ENCODE measurements at regions not wholly inside any gene's neighbourhood (a gene's known extent, or its start where the extent isn't known, plus 50 kb on each side); places are given as distances from the start of the nearest gene placed in this dataset.

DNA sequence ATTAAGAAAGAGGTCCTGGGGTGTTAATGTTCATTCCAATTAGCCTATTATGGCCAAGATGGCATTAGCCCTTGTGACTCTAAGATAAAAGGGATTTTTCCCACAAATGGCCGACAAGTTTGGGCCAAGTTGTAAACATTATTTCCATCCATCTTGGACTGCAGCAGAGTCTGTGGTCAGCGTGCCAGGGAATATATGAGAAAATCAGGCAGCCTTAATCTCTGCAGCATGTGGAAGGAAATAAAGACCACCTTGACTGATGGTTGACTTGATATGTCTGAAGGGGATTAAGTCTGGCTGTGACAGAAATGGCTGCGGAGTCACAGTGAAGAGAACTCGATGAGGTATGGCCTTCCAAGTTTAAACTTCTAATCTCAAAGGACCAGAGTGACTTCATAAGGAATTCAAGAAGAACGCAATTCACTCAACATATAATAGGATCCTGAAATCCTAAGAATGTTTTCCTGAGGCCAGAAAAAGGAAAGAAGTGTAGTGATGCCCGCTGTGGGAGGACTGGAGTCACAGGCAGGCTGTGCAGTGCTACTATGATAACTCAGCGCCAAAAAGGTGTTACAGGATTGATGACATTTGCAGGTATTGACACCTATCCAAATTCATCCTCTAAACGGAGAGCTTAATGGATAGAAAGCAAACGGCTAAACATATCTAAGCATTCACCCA lies 287.1 kb downstream of the SEC61B start:
- Histone ChIP-seq H3K27ac (no peak overlapping the region), H3K9me3 (no peaks in the 10 kb centered on the region), H3K36me3 (no peaks in the 10 kb centered on the region), H3K27me3 (no peaks in the 10 kb centered on the region), H3K4me3 (no peak overlapping the region), H3K4me1 (no peaks in the 10 kb centered on the region)
- in situ Hi-C loops (cut with MboI; ENCODE audit: low sequenced_read_pairs in 4 of 4): no loop called here
- TF ChIP-seq POLR2A (IDR thresholded peaks at IDR 0.05) (no peak), CTCF (IDR thresholded peaks at IDR 0.05 in 4 of 5, conservative IDR thresholded peaks at IDR 0.05 in 1 of 5) (no peak)
- ATAC-seq (no peak), DNase-seq (no peak)
- intact Hi-C loops (cut with DNase I; ENCODE audit: low total_unique reads): no loop called here

GRCh38 chr9:99509900-99510535 lies 287.9 kb downstream of the SEC61B start:
- no peak for TF ChIP-seq POLR2A (IDR thresholded peaks at IDR 0.05)
- TF ChIP-seq CTCF (IDR thresholded peaks at IDR 0.05 in 4 of 5, conservative IDR thresholded peaks at IDR 0.05 in 1 of 5): no peak
- in situ Hi-C loops (cut with MboI; ENCODE audit: low sequenced_read_pairs in 4 of 4) (no loop called here), intact Hi-C loops (cut with DNase I; ENCODE audit: low total_unique reads) (no loop called here)
- no peak overlapping the region for H3K27ac ChIP-seq
- H3K36me3 ChIP-seq: no peaks in the 10 kb centered on the region
- H3K9me3 ChIP-seq: no peaks in the 10 kb centered on the region
- no peaks in the 10 kb centered on the region for H3K27me3 ChIP-seq
- DNase-seq: no peak
- ATAC-seq: no peak
- no peaks in the 10 kb centered on the region for H3K4me1 ChIP-seq
- H3K4me3 ChIP-seq: no peak overlapping the region

DNA sequence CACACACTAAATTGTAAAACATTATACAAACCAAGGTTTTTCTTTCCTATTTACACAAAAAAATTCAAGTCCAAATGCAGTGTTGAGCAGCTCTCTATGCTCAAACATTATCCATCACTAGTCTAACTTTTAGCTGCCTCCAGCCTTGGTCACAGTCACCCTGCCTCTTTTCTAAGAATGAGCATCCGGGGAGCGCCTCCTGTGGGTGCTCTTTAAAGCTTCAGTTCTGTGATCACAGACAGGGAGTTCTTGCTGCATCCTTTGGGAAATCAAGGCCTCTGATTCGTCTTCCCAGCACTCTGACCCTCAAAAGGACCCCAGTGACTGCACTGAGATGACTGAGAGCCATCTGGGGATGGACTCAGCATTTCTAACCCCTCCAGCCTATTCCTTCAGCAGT lies 289.6 kb downstream of the SEC61B start:
- DNase-seq (no peak), ATAC-seq (no peak)
- Histone ChIP-seq H3K4me3 (no peak overlapping the region), H3K4me1 (no peaks in the 10 kb centered on the region), H3K27me3 (no peaks in the 10 kb centered on the region), H3K27ac (no peak overlapping the region), H3K9me3 (no peaks in the 10 kb centered on the region), H3K36me3 (no peaks in the 10 kb centered on the region)
- in situ Hi-C loops (cut with MboI; ENCODE audit: low sequenced_read_pairs in 4 of 4): no loop called here
- TF ChIP-seq POLR2A (IDR thresholded peaks at IDR 0.05) (no peak), CTCF (IDR thresholded peaks at IDR 0.05 in 4 of 5, conservative IDR thresholded peaks at IDR 0.05 in 1 of 5) (no peak)
- intact Hi-C loops (cut with DNase I; ENCODE audit: low total_unique reads): no loop called here

DNA sequence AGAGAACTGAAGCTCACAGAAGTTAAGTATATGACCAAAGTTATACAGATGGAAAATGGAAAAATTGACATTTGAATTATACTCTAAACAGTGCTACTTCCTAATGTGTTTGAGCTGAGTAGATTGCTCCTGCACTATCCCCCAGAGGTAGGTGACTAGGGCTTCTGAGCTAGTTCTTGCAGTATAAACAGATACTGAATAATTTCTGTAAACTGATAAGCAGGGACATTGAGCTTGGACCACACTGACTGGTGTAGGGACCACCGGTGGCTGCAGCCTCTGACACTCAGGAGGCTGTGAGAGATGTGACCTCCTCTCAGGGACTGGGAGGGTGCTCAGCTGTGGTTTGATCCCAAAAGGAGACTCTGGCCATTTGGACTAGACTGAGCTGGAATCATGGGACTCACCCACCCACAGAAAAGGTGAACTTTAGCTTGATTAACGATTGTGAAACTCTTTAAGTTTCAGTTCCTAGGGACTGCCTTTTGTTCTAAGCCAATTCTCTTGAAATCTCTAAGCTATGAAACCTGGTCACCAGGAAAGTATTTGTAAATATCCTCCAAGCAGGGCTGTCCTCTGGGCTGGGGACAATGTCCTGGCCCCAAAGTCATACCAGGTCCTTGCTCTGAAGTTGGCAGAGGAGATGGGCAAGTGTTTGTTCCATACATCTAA lies 291.5 kb downstream of the SEC61B start:
- intact Hi-C loops (cut with DNase I; ENCODE audit: low total_unique reads) (no loop called here), in situ Hi-C loops (cut with MboI; ENCODE audit: low sequenced_read_pairs in 4 of 4) (no loop called here)
- no peaks in the 10 kb centered on the region for H3K27me3 ChIP-seq
- DNase-seq: no peak
- no peaks in the 10 kb centered on the region for H3K9me3 ChIP-seq
- no peak overlapping the region for H3K27ac ChIP-seq
- no peaks in the 10 kb centered on the region for H3K36me3 ChIP-seq
- no peak overlapping the region for H3K4me3 ChIP-seq
- no peaks in the 10 kb centered on the region for H3K4me1 ChIP-seq
- TF ChIP-seq CTCF (IDR thresholded peaks at IDR 0.05 in 4 of 5, conservative IDR thresholded peaks at IDR 0.05 in 1 of 5) (no peak), POLR2A (IDR thresholded peaks at IDR 0.05) (no peak)
- ATAC-seq: no peak
